HG02610 (cell line): ENCODE measurements at regions not wholly inside any gene's neighbourhood (a gene's known extent, or its start where the extent isn't known, plus 50 kb on each side); places are given as distances from the start of the nearest gene placed in this dataset.

ENCODE experiments used
- ATAC-seq: cut with Tn5 transposase; IDR thresholded peaks from one replicate; pipeline ENCODE4 v1.9.1; 2021; ENCODE audit warnings: mild to moderate bottlenecking, moderate library complexity; ENCODE audit not compliant: unreplicated experiment

GRCh38 chr17:72588561-72588960, 467.7 kb downstream of the SOX9 start:
- ATAC-seq, result no peak

GRCh38 chr17:72588961-72589360, 468.1 kb downstream of the SOX9 start:
- ATAC-seq, result no peak

DNA sequence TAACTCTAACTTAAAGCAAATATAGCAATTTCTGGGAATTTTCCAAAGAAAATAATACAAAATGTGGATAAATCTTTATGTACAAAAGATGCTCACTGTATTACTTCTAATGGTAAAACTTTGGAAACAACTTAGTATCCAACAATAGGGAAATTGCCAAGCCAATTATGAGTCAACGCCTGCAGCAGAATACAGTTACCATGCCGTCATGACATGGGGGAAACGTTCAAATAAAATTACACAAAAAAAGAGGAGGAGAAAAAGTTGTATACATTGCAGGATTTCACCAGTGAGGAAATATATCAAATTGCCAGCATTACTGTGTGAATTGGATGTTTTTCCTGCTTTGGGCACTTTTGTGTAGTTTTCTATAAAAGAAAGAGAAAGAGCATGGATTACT, 469.6 kb downstream of the SOX9 start:
- no peak for ATAC-seq

DNA sequence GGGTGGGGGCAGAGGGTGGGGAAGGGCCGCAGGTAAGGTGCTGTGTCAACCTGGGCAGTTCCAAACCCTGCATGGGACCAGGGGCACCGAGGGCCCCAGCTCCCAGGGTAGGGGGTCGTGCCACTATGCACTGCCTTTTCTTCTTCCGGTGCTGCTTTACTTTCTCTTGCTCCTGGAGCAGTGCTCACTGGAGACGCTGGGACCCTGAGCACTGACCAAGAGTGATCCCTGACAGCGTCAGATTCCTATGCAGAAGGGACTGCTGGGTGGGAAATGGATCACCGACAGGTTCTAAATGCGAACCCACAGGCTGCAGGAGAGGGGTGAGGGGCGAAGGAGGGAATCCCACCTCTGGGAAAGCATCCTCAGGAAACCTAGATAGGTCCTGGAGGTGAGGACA, 470.1 kb downstream of the SOX9 start:
- ATAC-seq, result no peak

DNA sequence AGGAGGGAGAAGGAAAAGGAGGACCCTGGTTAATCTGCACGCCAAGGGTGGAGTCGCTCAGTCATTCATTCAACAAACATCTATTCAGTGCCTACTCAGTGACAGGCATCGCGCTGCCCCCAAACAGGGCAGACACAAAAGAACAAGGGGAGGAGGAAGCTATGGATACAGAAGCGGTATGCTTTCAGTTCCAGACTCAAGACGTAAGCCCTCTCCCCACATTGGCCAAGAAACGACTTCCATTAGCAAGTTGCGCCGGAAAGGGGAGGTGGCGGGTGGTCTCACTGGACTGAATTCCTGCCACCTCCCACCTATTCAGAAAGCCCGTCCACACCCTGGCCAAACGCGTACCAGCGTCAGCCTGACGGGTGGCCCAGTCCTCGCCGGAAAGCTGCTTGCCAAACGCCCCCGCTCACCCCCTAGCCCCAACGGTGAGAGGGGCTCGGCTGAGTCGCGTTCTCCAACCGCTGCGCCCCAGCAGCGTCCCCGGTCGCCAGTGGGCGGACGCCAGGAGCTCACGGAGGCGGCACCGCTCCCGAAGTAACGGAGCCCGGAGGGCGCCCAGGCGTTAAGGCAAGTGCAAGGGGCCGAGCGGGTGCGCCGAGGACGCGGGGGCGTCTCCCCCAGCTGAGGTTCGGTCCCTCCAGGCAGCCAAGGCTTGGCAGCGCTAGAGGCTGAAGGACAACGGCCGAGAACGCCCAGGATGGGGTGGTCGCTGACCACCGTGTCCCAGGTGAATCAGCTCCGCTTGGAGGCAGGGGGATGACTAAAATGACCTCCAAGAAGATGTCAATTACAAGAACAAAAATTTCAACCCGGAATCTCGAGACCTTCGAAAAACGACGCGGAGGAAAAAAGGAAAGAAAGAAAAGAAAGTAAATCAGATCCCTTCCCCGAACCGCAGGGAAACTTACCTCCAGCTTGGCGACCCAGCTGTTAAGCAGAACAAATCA, 470.7 kb downstream of the SOX9 start:
- ATAC-seq, result no peak

GRCh38 chr17:72592242-72592966, 471.6 kb downstream of the SOX9 start:
- ATAC-seq, result peak; percentile 74

DNA sequence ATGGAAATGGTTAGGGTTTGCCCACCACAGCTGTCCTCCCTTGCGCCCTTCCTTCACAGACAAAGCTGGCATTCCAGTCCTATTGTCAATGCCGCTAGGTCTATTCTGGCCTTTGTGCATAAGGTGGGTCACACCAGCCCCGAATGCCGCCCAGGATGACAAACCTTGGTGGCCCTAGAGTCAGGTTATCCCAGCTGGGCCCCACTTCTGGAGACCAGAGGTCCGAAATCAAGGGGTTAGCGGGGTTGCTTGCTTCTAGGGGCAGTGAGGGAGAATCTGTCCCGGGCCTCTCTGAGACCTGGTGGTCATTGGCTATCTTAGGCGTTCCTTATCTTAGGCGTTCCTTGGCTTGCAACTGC, 472.1 kb downstream of the SOX9 start:
- ATAC-seq, result no peak

DNA sequence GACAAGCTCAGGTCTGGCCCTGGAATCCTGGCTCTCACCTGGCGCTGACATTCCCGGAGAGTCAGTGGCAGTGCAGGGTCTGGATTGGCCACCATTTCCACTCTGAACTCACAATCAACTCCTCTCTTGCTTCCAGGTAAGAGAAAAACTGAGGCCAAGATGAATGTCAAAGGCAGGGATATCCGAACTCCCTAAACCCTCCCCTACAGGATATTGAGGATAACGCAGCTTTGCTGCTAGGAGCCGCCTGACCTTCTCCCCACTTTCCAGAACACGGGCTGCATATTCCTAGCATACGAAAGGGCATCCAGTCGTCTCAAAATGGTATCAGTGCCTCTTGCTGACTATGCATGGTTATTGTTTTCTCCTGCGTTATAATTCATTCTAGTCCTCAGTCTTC, 473.4 kb downstream of the SOX9 start:
- no peak for ATAC-seq
